ENCODE measurements at regions not wholly inside any gene's neighbourhood (a gene's known extent, or its start where the extent isn't known, plus 50 kb on each side); places are given as distances from the start of the nearest gene placed in this dataset.

- TF ChIP-seq CTCF (conservative IDR thresholded peaks at IDR 0.05; ENCODE audit: low read length) (no peak), EZH2phosphoT487 (IDR thresholded peaks at IDR 0.05; ENCODE audit: borderline replicate concordance, low read depth, low read length) (no peak)
These were observed 66.1 kb downstream of the DMRTA2 start for GRCh38 chr1:50357186-50357585.
